ENCODE measurements at regions not wholly inside any gene's neighbourhood (a gene's known extent, or its start where the extent isn't known, plus 50 kb on each side); places are given as distances from the start of the nearest gene placed in this dataset.
"Not testable (repeated sequence)": the region's sequence is repeated elsewhere in the genome, so short reads cannot be mapped to it uniquely, and the experiment has no call there.

DNA sequence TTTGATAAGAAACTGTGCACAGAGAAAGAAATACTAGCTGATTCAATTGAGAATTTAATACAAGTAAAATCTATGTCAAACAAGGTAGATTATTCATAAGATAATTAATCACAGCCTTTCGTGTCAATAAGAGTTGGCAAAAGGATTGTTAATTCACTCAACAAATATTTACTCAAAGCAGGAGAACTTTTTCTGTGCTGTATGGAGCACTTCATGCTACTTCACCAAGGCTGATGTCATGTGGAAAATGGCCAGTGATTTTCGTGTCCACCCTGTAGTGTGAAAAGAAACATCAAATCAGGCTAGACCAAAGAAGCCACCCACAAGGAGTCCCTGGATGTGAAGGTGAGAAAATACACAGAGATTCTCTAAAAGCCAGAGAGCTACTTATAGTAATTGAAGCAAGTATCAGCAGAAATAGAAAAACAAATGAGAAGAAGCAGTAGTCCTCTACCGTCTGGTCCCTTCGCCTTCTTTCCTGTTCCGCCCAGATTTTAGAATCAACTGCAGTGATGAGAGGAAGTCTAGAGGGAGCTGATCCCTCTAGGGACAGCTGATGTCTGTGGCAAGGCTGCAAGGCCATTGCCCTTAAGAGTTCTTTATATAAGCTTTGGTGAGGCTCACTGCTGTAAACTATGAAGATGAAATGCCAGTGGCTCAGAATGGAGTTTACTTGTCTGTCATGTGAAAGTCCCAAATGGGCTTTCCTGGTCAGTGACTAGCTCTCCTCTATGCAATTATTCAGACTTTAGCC is 201.3 kb upstream of the APCDD1 start:
- no peak overlapping the region for H3K9ac ChIP-seq (ENCODE audit: low read depth in 1 of 3, low read length in 3 of 3)
- H3K4me3 ChIP-seq (ENCODE audit: low read length in 3 of 3): no peak overlapping the region
- no peaks in the 10 kb centered on the region for H3K36me3 ChIP-seq (ENCODE audit: control insufficient read depth in 3 of 3, insufficient read depth in 3 of 3, low read length in 3 of 3)
- H3K27me3 ChIP-seq (ENCODE audit: control insufficient read depth in 3 of 3, insufficient read depth in 3 of 3, low read length in 3 of 3): peaks cover 0 to 3% (median 0%) of the 10 kb centered on the region in 3 donors
- no peak overlapping the region for H3K27ac ChIP-seq (ENCODE audit: low read depth, low read length)
- no peaks in the 10 kb centered on the region for H3K9me3 ChIP-seq (ENCODE audit: control insufficient read depth in 3 of 3, low read length in 3 of 3)
- no peaks in the 10 kb centered on the region for H3K4me1 ChIP-seq (ENCODE audit: control insufficient read depth in 3 of 3, insufficient read depth in 3 of 3, low read length in 3 of 3)

- H3K4me1 ChIP-seq (ENCODE audit: control insufficient read depth in 3 of 3, insufficient read depth in 3 of 3, low read length in 3 of 3); H3K27ac ChIP-seq (ENCODE audit: low read depth, low read length); H3K4me3 ChIP-seq (ENCODE audit: low read length in 3 of 3); H3K9me3 ChIP-seq (ENCODE audit: control insufficient read depth in 3 of 3, low read length in 3 of 3); H3K36me3 ChIP-seq (ENCODE audit: control insufficient read depth in 3 of 3, insufficient read depth in 3 of 3, low read length in 3 of 3); H3K9ac ChIP-seq (ENCODE audit: low read depth in 1 of 3, low read length in 3 of 3); H3K27me3 ChIP-seq (ENCODE audit: control insufficient read depth in 3 of 3, insufficient read depth in 3 of 3, low read length in 3 of 3): not testable (repeated sequence)
Measured at GRCh38 chr18:10256276-10256675, 198.2 kb upstream of the APCDD1 start.

GRCh38 chr18:10258836-10259474 is 195.5 kb upstream of the APCDD1 start:
- Histone ChIP-seq H3K27ac (ENCODE audit: low read depth, low read length) (no peak overlapping the region), H3K36me3 (ENCODE audit: control insufficient read depth in 3 of 3, insufficient read depth in 3 of 3, low read length in 3 of 3) (no peaks in the 10 kb centered on the region)

GRCh38 chr18:10259901-10260300 is 194.5 kb upstream of the APCDD1 start:
- Histone ChIP-seq H3K9me3 (ENCODE audit: control insufficient read depth in 3 of 3, low read length in 3 of 3) (no peaks in the 10 kb centered on the region), H3K4me1 (ENCODE audit: control insufficient read depth in 3 of 3, insufficient read depth in 3 of 3, low read length in 3 of 3) (no peaks in the 10 kb centered on the region), H3K36me3 (ENCODE audit: control insufficient read depth in 3 of 3, insufficient read depth in 3 of 3, low read length in 3 of 3) (no peaks in the 10 kb centered on the region), H3K27ac (ENCODE audit: low read depth, low read length) (no peak overlapping the region), H3K4me3 (ENCODE audit: low read length in 3 of 3) (no peak overlapping the region), H3K27me3 (ENCODE audit: control insufficient read depth in 3 of 3, insufficient read depth in 3 of 3, low read length in 3 of 3) (no peaks in the 10 kb centered on the region), H3K9ac (ENCODE audit: low read depth in 1 of 3, low read length in 3 of 3) (no peak overlapping the region)

More at GRCh38 chr18:10258836-10259474, 195.5 kb upstream of the APCDD1 start:
- no peaks in the 10 kb centered on the region for H3K27me3 ChIP-seq (ENCODE audit: control insufficient read depth in 3 of 3, insufficient read depth in 3 of 3, low read length in 3 of 3)
- no peaks in the 10 kb centered on the region for H3K9me3 ChIP-seq (ENCODE audit: control insufficient read depth in 3 of 3, low read length in 3 of 3)
- H3K4me3 ChIP-seq (ENCODE audit: low read length in 3 of 3): no peak overlapping the region
- no peaks in the 10 kb centered on the region for H3K4me1 ChIP-seq (ENCODE audit: control insufficient read depth in 3 of 3, insufficient read depth in 3 of 3, low read length in 3 of 3)
- no peak overlapping the region for H3K9ac ChIP-seq (ENCODE audit: low read depth in 1 of 3, low read length in 3 of 3)

DNA sequence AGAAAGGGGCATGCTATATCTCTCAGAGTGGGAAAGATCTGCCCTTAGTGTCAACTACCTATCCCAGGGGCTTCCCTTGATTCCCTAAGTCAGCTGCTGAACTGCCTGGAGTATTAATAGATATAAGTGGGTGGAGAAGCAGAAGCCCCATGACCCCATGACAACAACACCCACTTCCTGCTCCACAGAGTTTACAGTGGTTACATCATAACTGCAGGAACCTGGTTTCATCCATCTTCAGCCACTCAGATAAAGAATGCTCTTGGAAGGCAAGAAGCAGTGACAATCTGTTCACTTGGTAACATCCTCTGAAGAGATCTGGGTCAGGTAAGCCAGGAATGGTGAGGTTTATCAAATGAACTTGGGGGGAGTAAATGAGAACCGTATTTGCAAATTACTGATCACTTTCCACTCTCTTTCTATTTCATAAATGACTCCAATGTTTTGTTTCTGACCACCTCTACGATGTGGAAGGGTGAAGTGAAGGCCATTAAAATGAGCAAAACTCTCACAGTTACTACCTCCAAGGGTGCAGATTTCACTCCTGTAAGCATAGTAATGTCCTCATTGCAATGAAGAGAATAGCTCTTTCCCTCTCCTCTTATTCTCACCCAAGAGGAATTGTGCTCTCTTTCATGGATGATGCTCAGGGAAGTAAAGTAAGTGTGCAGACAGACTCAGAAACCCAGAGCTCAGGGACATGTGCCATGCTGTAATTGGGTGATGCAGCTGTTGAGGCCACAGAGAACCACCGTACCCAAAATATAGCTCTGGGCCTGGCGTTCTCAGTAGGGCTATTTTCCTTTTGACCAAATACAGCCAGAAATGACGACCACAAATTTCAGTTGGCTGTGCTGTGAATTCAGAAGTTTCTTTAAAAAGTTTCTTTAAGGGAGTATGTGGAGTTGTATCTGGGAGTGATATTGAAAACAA is 192.8 kb upstream of the APCDD1 start:
- Histone ChIP-seq H3K27me3 (ENCODE audit: control insufficient read depth in 3 of 3, insufficient read depth in 3 of 3, low read length in 3 of 3) (no peaks in the 10 kb centered on the region), H3K36me3 (ENCODE audit: control insufficient read depth in 3 of 3, insufficient read depth in 3 of 3, low read length in 3 of 3) (no peaks in the 10 kb centered on the region), H3K9ac (ENCODE audit: low read depth in 1 of 3, low read length in 3 of 3) (no peak overlapping the region), H3K27ac (ENCODE audit: low read depth, low read length) (no peak overlapping the region), H3K9me3 (ENCODE audit: control insufficient read depth in 3 of 3, low read length in 3 of 3) (no peaks in the 10 kb centered on the region), H3K4me1 (ENCODE audit: control insufficient read depth in 3 of 3, insufficient read depth in 3 of 3, low read length in 3 of 3) (no peaks in the 10 kb centered on the region), H3K4me3 (ENCODE audit: low read length in 3 of 3) (no peak overlapping the region)

GRCh38 chr18:10262566-10262965 is 191.9 kb upstream of the APCDD1 start:
- H3K4me3 ChIP-seq (ENCODE audit: low read length in 3 of 3): no peak overlapping the region
- H3K36me3 ChIP-seq (ENCODE audit: control insufficient read depth in 3 of 3, insufficient read depth in 3 of 3, low read length in 3 of 3): no peaks in the 10 kb centered on the region
- no peaks in the 10 kb centered on the region for H3K27me3 ChIP-seq (ENCODE audit: control insufficient read depth in 3 of 3, insufficient read depth in 3 of 3, low read length in 3 of 3)
- H3K9ac ChIP-seq (ENCODE audit: low read depth in 1 of 3, low read length in 3 of 3): no peak overlapping the region
- no peaks in the 10 kb centered on the region for H3K9me3 ChIP-seq (ENCODE audit: control insufficient read depth in 3 of 3, low read length in 3 of 3)
- no peaks in the 10 kb centered on the region for H3K4me1 ChIP-seq (ENCODE audit: control insufficient read depth in 3 of 3, insufficient read depth in 3 of 3, low read length in 3 of 3)
- H3K27ac ChIP-seq (ENCODE audit: low read depth, low read length): no peak overlapping the region

GRCh38 chr18:10264260-10264659 is 190.2 kb upstream of the APCDD1 start:
- Histone ChIP-seq H3K9ac (ENCODE audit: low read depth in 1 of 3, low read length in 3 of 3) (no peak overlapping the region), H3K27me3 (ENCODE audit: control insufficient read depth in 3 of 3, insufficient read depth in 3 of 3, low read length in 3 of 3) (no peaks in the 10 kb centered on the region), H3K4me3 (ENCODE audit: low read length in 3 of 3) (no peak overlapping the region), H3K27ac (ENCODE audit: low read depth, low read length) (no peak overlapping the region), H3K4me1 (ENCODE audit: control insufficient read depth in 3 of 3, insufficient read depth in 3 of 3, low read length in 3 of 3) (no peaks in the 10 kb centered on the region), H3K36me3 (ENCODE audit: control insufficient read depth in 3 of 3, insufficient read depth in 3 of 3, low read length in 3 of 3) (no peaks in the 10 kb centered on the region), H3K9me3 (ENCODE audit: control insufficient read depth in 3 of 3, low read length in 3 of 3) (no peaks in the 10 kb centered on the region)

GRCh38 chr18:10265560-10266333 is 188.7 kb upstream of the APCDD1 start:
- peaks cover 0 to 5% (median 4%) of the 10 kb centered on the region in 3 donors for H3K4me1 ChIP-seq (ENCODE audit: control insufficient read depth in 3 of 3, insufficient read depth in 3 of 3, low read length in 3 of 3)
- H3K4me3 ChIP-seq (ENCODE audit: low read length in 3 of 3): no peak overlapping the region
- H3K27ac ChIP-seq (ENCODE audit: low read depth, low read length): no peak overlapping the region
- H3K27me3 ChIP-seq (ENCODE audit: control insufficient read depth in 3 of 3, insufficient read depth in 3 of 3, low read length in 3 of 3): no peaks in the 10 kb centered on the region
- H3K36me3 ChIP-seq (ENCODE audit: control insufficient read depth in 3 of 3, insufficient read depth in 3 of 3, low read length in 3 of 3): no peaks in the 10 kb centered on the region
- H3K9me3 ChIP-seq (ENCODE audit: control insufficient read depth in 3 of 3, low read length in 3 of 3): no peaks in the 10 kb centered on the region
- H3K9ac ChIP-seq (ENCODE audit: low read depth in 1 of 3, low read length in 3 of 3): no peak overlapping the region

DNA sequence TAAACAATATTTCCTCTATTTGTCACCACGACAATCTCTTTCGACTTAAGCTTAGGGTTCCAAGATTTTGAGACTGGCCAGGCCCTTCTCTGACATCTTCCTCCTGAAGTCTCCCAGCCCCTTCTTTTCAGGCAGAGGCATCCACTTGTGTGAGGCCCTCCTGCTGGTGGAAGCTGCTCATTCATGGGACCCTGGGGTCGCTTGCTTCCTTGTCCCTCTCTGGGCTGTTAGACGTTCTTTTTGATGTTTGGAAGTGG is 188.2 kb upstream of the APCDD1 start:
- H3K4me3 ChIP-seq (ENCODE audit: low read length in 3 of 3): no peak overlapping the region
- no peak overlapping the region for H3K27ac ChIP-seq (ENCODE audit: low read depth, low read length)
- no peaks in the 10 kb centered on the region for H3K9me3 ChIP-seq (ENCODE audit: control insufficient read depth in 3 of 3, low read length in 3 of 3)
- H3K9ac ChIP-seq (ENCODE audit: low read depth in 1 of 3, low read length in 3 of 3): no peak overlapping the region
- peaks cover 0 to 5% (median 5%) of the 10 kb centered on the region in 3 donors for H3K4me1 ChIP-seq (ENCODE audit: control insufficient read depth in 3 of 3, insufficient read depth in 3 of 3, low read length in 3 of 3)
- no peaks in the 10 kb centered on the region for H3K36me3 ChIP-seq (ENCODE audit: control insufficient read depth in 3 of 3, insufficient read depth in 3 of 3, low read length in 3 of 3)
- no peaks in the 10 kb centered on the region for H3K27me3 ChIP-seq (ENCODE audit: control insufficient read depth in 3 of 3, insufficient read depth in 3 of 3, low read length in 3 of 3)

Data from skeletal muscle tissue (tissue), 3 donors.